Omental fat pad (tissue), 3 donors: ENCODE measurements at regions not wholly inside any gene's neighbourhood (a gene's known extent, or its start where the extent isn't known, plus 50 kb on each side); places are given as distances from the start of the nearest gene placed in this dataset.
"Not testable (repeated sequence)": the region's sequence is repeated elsewhere in the genome, so short reads cannot be mapped to it uniquely, and the experiment has no call there.

Experiments used
- ATAC-seq: fragments of 150-250 bp; one replicate; pipeline ENCODE4 v1.9.1; 2016; ENCODE audit warnings: mild to moderate bottlenecking, moderate library complexity; ENCODE audit not compliant: low FRiP score
- DNase-seq: peaks from one replicate; pipeline ENCODE4 v3.0.0-alpha.2; 2019; ENCODE audit warnings: low spot score
- CTCF ChIP-seq, 3 donors: fragments of 450-650 bp; IDR thresholded peaks; one replicate each; pipeline ENCODE4 v1.5.1; 2016 to 2017; ENCODE audit warnings: antibody characterized with exemption in 3 of 3, mild to moderate bottlenecking in 3 of 3, moderate library complexity in 2 of 3

GRCh38 chr7:68216051-68216450, 1219.4 kb downstream of the TYW1 start:
- no peak for TF ChIP-seq CTCF (IDR thresholded peaks at IDR 0.05)
- DNase-seq = no peak
- peak; percentile 92 for ATAC-seq

GRCh38 chr7:68217426-68217825, 1220.8 kb downstream of the TYW1 start:
- DNase-seq (no peak), ATAC-seq (no peak)
- TF ChIP-seq CTCF (IDR thresholded peaks at IDR 0.05) = no peak

GRCh38 chr7:68218461-68218860, 1221.8 kb downstream of the TYW1 start:
- no peak for TF ChIP-seq CTCF (IDR thresholded peaks at IDR 0.05)
- DNase-seq (no peak), ATAC-seq (no peak)

- no peak for TF ChIP-seq CTCF (IDR thresholded peaks at IDR 0.05)
- DNase-seq (no peak), ATAC-seq (no peak)
These were observed 1225.7 kb downstream of the TYW1 start for GRCh38 chr7:68222311-68222710.

GRCh38 chr7:68224041-68224741, 1227.6 kb downstream of the TYW1 start:
- no peak for ATAC-seq
- DNase-seq = no peak
- TF ChIP-seq CTCF (IDR thresholded peaks at IDR 0.05) = no peak

- not testable (repeated sequence) for DNase-seq, ATAC-seq
These were observed 1234.4 kb downstream of the TYW1 start for GRCh38 chr7:68231011-68231410.

GRCh38 chr7:68235937-68236336, 1239.3 kb downstream of the TYW1 start:
- ATAC-seq = no peak
- no peak for DNase-seq
- no peak for TF ChIP-seq CTCF (IDR thresholded peaks at IDR 0.05)
